DOHH2 (cell line): ENCODE measurements at regions not wholly inside any gene's neighbourhood (a gene's known extent, or its start where the extent isn't known, plus 50 kb on each side); places are given as distances from the start of the nearest gene placed in this dataset.
A peak's percentile ranks its signal among the peaks of the same experiment; 100 is the strongest.

ENCODE experiments used
- H3F3A ChIP-seq: fragments of 200-600 bp; sonication (generic), shearing (Covaris generic); 2 replicates; pipeline ENCODE4 v1.6.0; 2016; ENCODE audit warnings: antibody characterized with exemption, mild to moderate bottlenecking; ENCODE audit not compliant: control insufficient read depth, insufficient read depth
- H3K27ac ChIP-seq: fragments of 200-600 bp; sonication (generic); 2 replicates; pipeline ENCODE4 v1.5.1; 2014; ENCODE audit warnings: low read depth, mild to moderate bottlenecking, low read length, moderate library complexity
- H3K27me3 ChIP-seq: fragments of 200-600 bp; sonication (generic); 2 replicates; pipeline ENCODE4 v1.6.1; 2014; ENCODE audit warnings: mild to moderate bottlenecking, low read length, mixed read lengths; ENCODE audit not compliant: control insufficient read depth
- H3K36me3 ChIP-seq: fragments of 200-600 bp; sonication (generic); 2 replicates; pipeline ENCODE4 v1.6.1; 2014; ENCODE audit warnings: mild to moderate bottlenecking, low read length, moderate library complexity, mixed read lengths; ENCODE audit not compliant: control insufficient read depth
- H3K4me1 ChIP-seq: fragments of 200-600 bp; sonication (generic); 2 replicates; pipeline ENCODE4 v1.6.1; 2014; ENCODE audit warnings: mild to moderate bottlenecking, low read length, mixed read lengths; ENCODE audit not compliant: control insufficient read depth
- H3K4me2 ChIP-seq: fragments of 200-600 bp; sonication (generic); 2 replicates; pipeline ENCODE4 v1.6.0; 2014; ENCODE audit warnings: mild to moderate bottlenecking, low read length, moderate library complexity
- H3K4me3 ChIP-seq: fragments of 200-600 bp; sonication (generic); 2 replicates; pipeline ENCODE4 v1.5.1; 2014; ENCODE audit warnings: mild to moderate bottlenecking, low read length, mixed read lengths
- H3K79me2 ChIP-seq: fragments of 200-600 bp; sonication (generic); 2 replicates; pipeline ENCODE4 v1.6.1; 2014; ENCODE audit warnings: mild to moderate bottlenecking, low read length, mixed read lengths; ENCODE audit not compliant: control insufficient read depth
- H3K9me2 ChIP-seq: fragments of 200-600 bp; sonication (generic); replicated peaks from 2 replicates; pipeline ENCODE4 v1.6.1; 2014; ENCODE audit warnings: mild to moderate bottlenecking, low read length, mixed read lengths; ENCODE audit not compliant: control insufficient read depth
- H3K9me3 ChIP-seq: fragments of 200-600 bp; sonication (generic); 2 replicates; pipeline ENCODE4 v1.6.1; 2014; ENCODE audit warnings: antibody characterized with exemption, low read length, mixed read lengths; ENCODE audit not compliant: control insufficient read depth, insufficient read depth
- H4K20me1 ChIP-seq: fragments of 200-600 bp; sonication (generic); 2 replicates; pipeline ENCODE4 v1.6.0; 2014; ENCODE audit warnings: low read depth, mild to moderate bottlenecking, antibody characterized with exemption, low read length, moderate library complexity; ENCODE audit not compliant: control insufficient read depth, insufficient read depth
- EZH2phosphoT487 ChIP-seq: fragments of 200-600 bp; sonication (generic); IDR thresholded peaks from 2 replicates; pipeline ENCODE4 v1.6.1; 2017; ENCODE audit warnings: borderline replicate concordance, mild to moderate bottlenecking, antibody characterized with exemption, low read length, moderate library complexity, mixed read lengths
- TF ChIP-seq, protein P1 (sequence below): fragments of 200-600 bp; sonication (generic); IDR thresholded peaks from one replicate; pipeline ENCODE4 v1.5.1; 2014; ENCODE audit warnings: antibody characterized with exemption, mild to moderate bottlenecking, low read depth, low read length; ENCODE audit not compliant: poor library complexity, severe bottlenecking

DNA sequence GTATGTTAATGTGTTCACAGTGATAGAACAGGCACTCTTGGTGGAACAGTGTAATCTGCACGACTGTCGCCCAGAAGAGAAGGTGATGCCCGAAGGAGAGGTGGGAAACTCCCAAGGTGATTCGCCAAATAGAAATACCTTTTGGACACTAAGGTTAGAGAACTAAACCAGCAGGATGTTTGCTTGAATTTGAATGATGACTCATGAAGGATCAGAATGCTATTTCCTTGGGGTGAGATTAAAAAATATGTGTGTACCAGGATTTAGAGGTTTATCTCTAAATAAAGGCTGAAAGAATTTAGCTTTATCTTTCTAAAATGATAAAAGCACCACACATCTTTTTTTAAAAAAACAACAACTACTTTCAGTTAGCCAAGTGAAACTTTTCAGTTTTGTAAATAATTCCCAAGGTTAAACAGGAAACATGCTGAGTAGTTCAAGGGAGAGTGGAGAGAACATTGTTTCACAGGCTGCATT lies 297.4 kb upstream of the TAS2R1 start:
- Histone ChIP-seq H3K36me3 (no peaks in the 10 kb centered on the region), H3K9me3 (peaks cover 3% of the 10 kb centered on the region; the same call in 1 of the 2 replicates), H3K4me3 (no peak overlapping the region), H3K27ac (no peak overlapping the region), H4K20me1 (no peaks in the 10 kb centered on the region), H3K27me3 (no peaks in the 10 kb centered on the region), H3K4me2 (no peak overlapping the region), H3K4me1 (no peaks in the 10 kb centered on the region), H3K9me2 (no peaks in the 10 kb centered on the region), H3F3A (no peaks in the 10 kb centered on the region), H3K79me2 (no peaks in the 10 kb centered on the region)
- no peak for TF ChIP-seq EZH2phosphoT487
- TF ChIP-seq, protein P1, sequence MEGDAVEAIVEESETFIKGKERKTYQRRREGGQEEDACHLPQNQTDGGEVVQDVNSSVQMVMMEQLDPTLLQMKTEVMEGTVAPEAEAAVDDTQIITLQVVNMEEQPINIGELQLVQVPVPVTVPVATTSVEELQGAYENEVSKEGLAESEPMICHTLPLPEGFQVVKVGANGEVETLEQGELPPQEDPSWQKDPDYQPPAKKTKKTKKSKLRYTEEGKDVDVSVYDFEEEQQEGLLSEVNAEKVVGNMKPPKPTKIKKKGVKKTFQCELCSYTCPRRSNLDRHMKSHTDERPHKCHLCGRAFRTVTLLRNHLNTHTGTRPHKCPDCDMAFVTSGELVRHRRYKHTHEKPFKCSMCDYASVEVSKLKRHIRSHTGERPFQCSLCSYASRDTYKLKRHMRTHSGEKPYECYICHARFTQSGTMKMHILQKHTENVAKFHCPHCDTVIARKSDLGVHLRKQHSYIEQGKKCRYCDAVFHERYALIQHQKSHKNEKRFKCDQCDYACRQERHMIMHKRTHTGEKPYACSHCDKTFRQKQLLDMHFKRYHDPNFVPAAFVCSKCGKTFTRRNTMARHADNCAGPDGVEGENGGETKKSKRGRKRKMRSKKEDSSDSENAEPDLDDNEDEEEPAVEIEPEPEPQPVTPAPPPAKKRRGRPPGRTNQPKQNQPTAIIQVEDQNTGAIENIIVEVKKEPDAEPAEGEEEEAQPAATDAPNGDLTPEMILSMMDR, result no peak

DNA sequence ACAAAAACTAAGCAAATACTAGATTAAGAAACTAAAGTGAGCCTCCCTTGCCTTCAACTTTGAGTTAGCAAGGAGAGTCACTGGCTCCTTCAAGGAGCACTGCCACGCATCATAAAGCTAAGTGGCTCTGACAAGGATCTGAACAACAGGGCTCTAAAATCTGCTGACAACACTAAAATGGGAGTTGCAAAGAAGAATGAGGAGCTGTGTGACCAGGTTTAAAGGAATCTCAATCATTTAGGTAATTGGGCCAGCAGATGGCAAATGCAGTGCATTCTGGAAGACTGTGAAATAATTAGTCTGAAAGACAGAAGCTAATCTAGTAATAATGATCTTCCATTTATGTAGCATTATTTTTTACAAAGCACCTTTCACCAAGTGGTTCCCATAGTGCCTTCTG lies 297.0 kb upstream of the TAS2R1 start:
- Histone ChIP-seq H3K79me2 (no peaks in the 10 kb centered on the region), H3K4me1 (no peaks in the 10 kb centered on the region), H3K27ac (no peak overlapping the region), H3K4me2 (no peak overlapping the region), H3K36me3 (no peaks in the 10 kb centered on the region), H3F3A (no peaks in the 10 kb centered on the region), H3K9me3 (peaks cover 3% of the 10 kb centered on the region; the same call in 1 of the 2 replicates), H4K20me1 (no peaks in the 10 kb centered on the region), H3K27me3 (no peaks in the 10 kb centered on the region), H3K9me2 (no peaks in the 10 kb centered on the region), H3K4me3 (no peak overlapping the region)
- TF ChIP-seq EZH2phosphoT487, result no peak
- TF ChIP-seq, protein P1, result no peak

DNA sequence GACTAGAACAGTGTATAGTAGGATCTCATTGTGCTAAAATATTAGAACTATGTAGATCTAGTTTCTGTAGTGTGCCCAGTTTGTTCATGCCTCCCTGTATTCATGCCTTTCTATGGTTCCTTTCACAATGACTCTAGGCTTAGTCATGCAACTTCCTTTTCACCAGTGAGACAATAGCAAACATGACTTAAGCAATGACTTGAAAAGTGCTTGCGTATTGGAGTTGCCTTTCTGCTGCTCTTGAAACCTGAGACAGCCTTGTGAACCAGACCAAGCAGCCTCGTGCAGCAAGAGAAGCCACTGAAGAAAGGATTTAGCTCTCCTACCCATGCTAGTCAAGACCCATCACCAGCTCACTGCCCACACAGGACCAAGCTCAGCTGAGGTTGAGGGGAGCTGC lies 294.5 kb upstream of the TAS2R1 start:
- Histone ChIP-seq H3K4me3 (no peak overlapping the region), H3K36me3 (no peaks in the 10 kb centered on the region), H4K20me1 (no peaks in the 10 kb centered on the region), H3K9me2 (no peaks in the 10 kb centered on the region), H3K4me2 (no peak overlapping the region), H3K4me1 (no peaks in the 10 kb centered on the region), H3K27me3 (no peaks in the 10 kb centered on the region), H3K27ac (no peak overlapping the region), H3K79me2 (no peaks in the 10 kb centered on the region), H3K9me3 (peaks cover 3% of the 10 kb centered on the region; the same call in 1 of the 2 replicates), H3F3A (no peaks in the 10 kb centered on the region)
- TF ChIP-seq EZH2phosphoT487, result no peak
- TF ChIP-seq, protein P1, result no peak

DNA sequence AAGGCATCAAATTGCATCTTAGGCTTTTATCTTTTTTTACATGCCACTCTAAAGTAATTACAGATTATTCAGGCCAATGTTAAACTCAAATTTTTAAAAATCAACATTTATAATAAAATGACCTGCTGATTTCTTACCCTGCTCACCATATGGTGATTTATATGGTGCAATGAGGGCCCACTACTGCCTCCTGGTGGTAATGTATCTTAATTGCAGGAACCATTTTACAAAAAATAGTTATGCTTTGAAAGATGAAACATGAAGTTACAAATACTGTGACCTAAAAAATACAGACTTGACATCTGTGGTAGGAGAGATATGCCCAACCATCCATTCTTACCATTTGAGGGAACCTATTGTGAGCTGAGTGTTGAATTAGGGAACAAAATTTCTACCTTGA lies 292.6 kb upstream of the TAS2R1 start:
- Histone ChIP-seq H3K27me3 (no peaks in the 10 kb centered on the region), H3K36me3 (no peaks in the 10 kb centered on the region), H3K4me1 (no peaks in the 10 kb centered on the region), H3K4me2 (no peak overlapping the region), H4K20me1 (no peaks in the 10 kb centered on the region), H3K9me3 (peaks cover 3% of the 10 kb centered on the region; the same call in 1 of the 2 replicates), H3K27ac (no peak overlapping the region), H3K9me2 (no peaks in the 10 kb centered on the region), H3K4me3 (no peak overlapping the region), H3F3A (no peaks in the 10 kb centered on the region), H3K79me2 (no peaks in the 10 kb centered on the region)
- TF ChIP-seq, protein P1, result peak; percentile 61
- no peak for TF ChIP-seq EZH2phosphoT487
